ENCODE measurements at regions not wholly inside any gene's neighbourhood (a gene's known extent, or its start where the extent isn't known, plus 50 kb on each side); places are given as distances from the start of the nearest gene placed in this dataset.

DNA sequence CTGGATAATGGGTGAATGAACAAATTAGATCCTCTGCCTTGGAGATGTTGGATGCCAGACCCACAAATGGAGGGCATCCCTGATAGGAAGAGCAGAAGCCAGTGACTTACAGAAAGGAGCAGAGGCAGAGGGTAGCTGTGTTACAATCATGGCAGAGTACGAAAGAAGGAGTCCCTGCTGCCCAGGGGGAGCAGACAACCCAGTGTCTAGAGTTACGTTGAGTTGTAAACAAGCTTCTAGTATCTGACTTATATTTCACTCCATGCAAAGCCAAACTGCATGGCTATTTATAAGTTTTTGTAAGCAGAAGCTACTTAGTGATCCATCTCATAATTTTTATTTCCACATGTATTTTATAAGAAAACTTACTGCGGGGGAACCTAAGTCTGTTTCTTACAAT, 56.2 kb upstream of the A1CF start:
- TF ChIP-seq CSRNP3 (CRISPR knock-in tag; IDR thresholded peaks at IDR 0.05) (no peak), ESRRG (CRISPR knock-in tag; IDR thresholded peaks at IDR 0.05) (no peak), PATZ1 (CRISPR knock-in tag; IDR thresholded peaks at IDR 0.05; ENCODE audit: borderline replicate concordance) (no peak), GLIS3 (CRISPR knock-in tag; IDR thresholded peaks at IDR 0.05) (no peak), TCF4 (CRISPR knock-in tag; IDR thresholded peaks at IDR 0.05; ENCODE audit: borderline replicate concordance) (no peak), ZNF8 (CRISPR knock-in tag; IDR thresholded peaks at IDR 0.05) (no peak), SNAI2 (CRISPR knock-in tag; IDR thresholded peaks at IDR 0.05) (no peak), CSDC2 (CRISPR knock-in tag; IDR thresholded peaks at IDR 0.05) (no peak), TSHZ2 (CRISPR knock-in tag; IDR thresholded peaks at IDR 0.05) (no peak), ZFP3 (CRISPR knock-in tag; IDR thresholded peaks at IDR 0.05) (no peak), ARNTL (CRISPR knock-in tag; IDR thresholded peaks at IDR 0.05; ENCODE audit: borderline replicate concordance, low read depth) (no peak), ZNF565 (CRISPR knock-in tag; conservative IDR thresholded peaks at IDR 0.05; ENCODE audit: low read depth) (no peak), ZC3H10 (CRISPR knock-in tag; IDR thresholded peaks at IDR 0.05) (no peak)
- TF ChIP-seq, protein P1, sequence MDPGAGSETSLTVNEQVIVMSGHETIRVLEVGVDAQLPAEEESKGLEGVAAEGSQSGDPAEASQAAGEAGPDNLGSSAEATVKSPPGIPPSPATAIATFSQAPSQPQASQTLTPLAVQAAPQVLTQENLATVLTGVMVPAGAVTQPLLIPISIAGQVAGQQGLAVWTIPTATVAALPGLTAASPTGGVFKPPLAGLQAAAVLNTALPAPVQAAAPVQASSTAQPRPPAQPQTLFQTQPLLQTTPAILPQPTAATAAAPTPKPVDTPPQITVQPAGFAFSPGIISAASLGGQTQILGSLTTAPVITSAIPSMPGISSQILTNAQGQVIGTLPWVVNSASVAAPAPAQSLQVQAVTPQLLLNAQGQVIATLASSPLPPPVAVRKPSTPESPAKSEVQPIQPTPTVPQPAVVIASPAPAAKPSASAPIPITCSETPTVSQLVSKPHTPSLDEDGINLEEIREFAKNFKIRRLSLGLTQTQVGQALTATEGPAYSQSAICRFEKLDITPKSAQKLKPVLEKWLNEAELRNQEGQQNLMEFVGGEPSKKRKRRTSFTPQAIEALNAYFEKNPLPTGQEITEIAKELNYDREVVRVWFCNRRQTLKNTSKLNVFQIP (CRISPR knock-in tag; IDR thresholded peaks at IDR 0.05; ENCODE audit: borderline replicate concordance, low read depth) = no peak

Data from SK-N-SH treated with all-trans-retinoic acid at 6 μM for 48 hours (cell line).